IMR-90 (cell line): ENCODE measurements at regions not wholly inside any gene's neighbourhood (a gene's known extent, or its start where the extent isn't known, plus 50 kb on each side); places are given as distances from the start of the nearest gene placed in this dataset.

Experiments
- ATAC-seq: fragments of 200-7000 bp; cut with Tn5 transposase; 2 replicates; pipeline ENCODE4 v1.9.1; 2020; ENCODE audit warnings: low read depth, mild to moderate bottlenecking, moderate library complexity
- BruUV-seq: library from RNA; stranded (reverse); fragments of 400-500 nt; replicated peaks from 2 replicates; lab custom pipeline; 2021; lab: Mats Ljungman, UMichigan
- CTCF ChIA-PET: fragments of 300-600 bp; formaldehyde crosslinking; extraction: SDS; loops from one replicate; lab custom pipeline; 2021; ENCODE audit warnings: antibody characterized with exemption; lab: Yijun Ruan, JAX
- POLR2A ChIA-PET: fragments of 300-600 bp; sonication (Branson Sonifier 250); formaldehyde crosslinking; loops from one replicate; lab custom pipeline; 2022; ENCODE audit warnings: antibody characterized with exemption; ENCODE audit not compliant: unreplicated experiment; lab: Charles Lee
- DNase-seq: peaks from one replicate; pipeline ENCODE4 v3.0.0; 2013
- H2AFZ ChIP-seq: replicated peaks from 2 replicates; pipeline ENCODE3; 2013; ENCODE audit warnings: low read length, mild to moderate bottlenecking; ENCODE audit not compliant: poor library complexity
- H2AK5ac ChIP-seq: 2 replicates; pipeline ENCODE4 v1.6.1; 2013; ENCODE audit warnings: low read depth, low read length, inconsistent platforms
- H2AK9ac ChIP-seq: replicated peaks from 2 replicates; pipeline ENCODE3; 2013; ENCODE audit warnings: mild to moderate bottlenecking, low read depth, low read length, moderate library complexity; ENCODE audit not compliant: poor library complexity
- H2BK120ac ChIP-seq: 2 replicates; pipeline ENCODE4 v1.6.1; 2013; ENCODE audit warnings: low read depth, low read length, inconsistent platforms
- H2BK15ac ChIP-seq: 3 replicates; pipeline ENCODE4 v1.6.1; 2013; ENCODE audit warnings: low read depth, low read length, inconsistent platforms
- H2BK20ac ChIP-seq: 2 replicates; pipeline ENCODE4 v1.6.1; 2013; ENCODE audit warnings: low read depth, mild to moderate bottlenecking, inconsistent platforms, low read length, moderate library complexity
- H2BK5ac ChIP-seq: 2 replicates; pipeline ENCODE4 v1.6.1; 2013; ENCODE audit warnings: mild to moderate bottlenecking, low read depth, low read length, inconsistent platforms; ENCODE audit not compliant: poor library complexity, severe bottlenecking
- H3K14ac ChIP-seq: replicated peaks from 2 replicates; pipeline ENCODE4 v1.6.1; 2013; ENCODE audit warnings: low read depth, low read length, inconsistent platforms
- H3K18ac ChIP-seq: 2 replicates; pipeline ENCODE4 v1.6.1; 2013; ENCODE audit warnings: low read depth, low read length, control low read depth
- H3K23ac ChIP-seq: 2 replicates; pipeline ENCODE4 v1.6.1; 2013; ENCODE audit warnings: low read depth, low read length, inconsistent platforms
- H3K27ac ChIP-seq: 2 replicates; pipeline ENCODE4 v1.5.1; 2013; ENCODE audit warnings: mild to moderate bottlenecking, control low read depth, low read length; ENCODE audit not compliant: insufficient read depth
- H3K27me3 ChIP-seq: 2 replicates; pipeline ENCODE4 v1.6.1; 2013; ENCODE audit warnings: low read length; ENCODE audit not compliant: control insufficient read depth, insufficient read depth
- H3K36me3 ChIP-seq: 2 replicates; pipeline ENCODE4 v1.6.1; 2013; ENCODE audit warnings: low read length, mixed read lengths; ENCODE audit not compliant: control insufficient read depth, insufficient read depth
- H3K4ac ChIP-seq: 2 replicates; pipeline ENCODE4 v1.6.1; 2013; ENCODE audit warnings: low read depth, low read length, inconsistent platforms
- H3K4me1 ChIP-seq: 2 replicates; pipeline ENCODE4 v1.6.1; 2013; ENCODE audit warnings: low read length, mixed read lengths; ENCODE audit not compliant: control insufficient read depth, insufficient read depth
- H3K4me2 ChIP-seq: 2 replicates; pipeline ENCODE4 v1.6.1; 2013; ENCODE audit warnings: low read depth, mild to moderate bottlenecking, control low read depth, low read length, moderate library complexity
- H3K4me3 ChIP-seq: 2 replicates; pipeline ENCODE4 v1.5.1; 2013; ENCODE audit warnings: low read depth, mild to moderate bottlenecking, control low read depth, low read length, moderate library complexity; ENCODE audit not compliant: insufficient read depth
- H3K56ac ChIP-seq: 2 replicates; pipeline ENCODE4 v1.6.1; 2013; ENCODE audit warnings: low read length, inconsistent platforms; ENCODE audit not compliant: insufficient read depth; ENCODE audit errors: extremely low read depth
- H3K79me1 ChIP-seq, 2 experiments: 2 replicates each; pipeline ENCODE4 v1.6.1; 2013; ENCODE audit warnings: low read length in 2 of 2, inconsistent platforms in 1 of 2, low read depth in 1 of 2
- H3K9ac ChIP-seq: 2 replicates; pipeline ENCODE4 v1.6.1; 2013; ENCODE audit warnings: low read depth, low read length, control low read depth
- H3K9me1 ChIP-seq: 2 replicates; pipeline ENCODE4 v1.6.1; 2013; ENCODE audit warnings: low read length, inconsistent platforms; ENCODE audit not compliant: insufficient read depth
- H3K9me3 ChIP-seq: 2 replicates; pipeline ENCODE4 v1.6.1; 2013; ENCODE audit warnings: low read length; ENCODE audit not compliant: control insufficient read depth, insufficient read depth
- H4K20me1 ChIP-seq: 2 replicates; pipeline ENCODE4 v1.6.1; 2013; ENCODE audit warnings: low read length, inconsistent platforms; ENCODE audit not compliant: insufficient read depth
- H4K5ac ChIP-seq: 2 replicates; pipeline ENCODE4 v1.6.1; 2013; ENCODE audit warnings: mild to moderate bottlenecking, low read depth, low read length, control low read depth
- H4K8ac ChIP-seq, 2 experiments: 2 replicates each; pipeline ENCODE4 v1.6.1; 2013; ENCODE audit warnings: low read depth in 2 of 2, low read length in 2 of 2, control low read depth in 1 of 2, inconsistent platforms in 1 of 2
- H4K91ac ChIP-seq: 2 replicates; pipeline ENCODE4 v1.6.1; 2013; ENCODE audit warnings: low read depth, low read length, inconsistent platforms; ENCODE audit not compliant: insufficient read depth
- CEBPB ChIP-seq: IDR thresholded peaks from 2 replicates; pipeline ENCODE4 v1.6.1; 2012; ENCODE audit warnings: low read depth, low read length, improper control_type of control experiment
- CHD1 ChIP-seq: IDR thresholded peaks from 2 replicates; pipeline ENCODE4 v1.6.1; 2012; ENCODE audit warnings: low read depth, low read length, improper control_type of control experiment
- ELK1 ChIP-seq: fragments of 150-350 bp; IDR thresholded peaks from 2 replicates; pipeline ENCODE4 v1.6.1; 2016; ENCODE audit warnings: low read depth, mild to moderate bottlenecking, low read length, moderate library complexity, borderline replicate concordance
- MAFK ChIP-seq: IDR thresholded peaks from 2 replicates; pipeline ENCODE4 v1.6.1; 2012; ENCODE audit warnings: low read depth, low read length, improper control_type of control experiment
- MAZ ChIP-seq: IDR thresholded peaks from 2 replicates; pipeline ENCODE4 v1.6.1; 2012; ENCODE audit warnings: low read depth, mild to moderate bottlenecking, low read length, improper control_type of control experiment, moderate library complexity, borderline replicate concordance
- NFE2L2 ChIP-seq: fragments of 150-350 bp; IDR thresholded peaks from 2 replicates; pipeline ENCODE4 v1.6.1; 2016; ENCODE audit warnings: low read depth, mild to moderate bottlenecking, low read length
- USF2 ChIP-seq: fragments of 150-350 bp; IDR thresholded peaks from 2 replicates; pipeline ENCODE4 v1.6.1; 2017; ENCODE audit warnings: mild to moderate bottlenecking, antibody characterized with exemption, low read length, low read depth
- dilution Hi-C: fragments of 300-500 bp; cut with HindIII; formaldehyde crosslinking; loops from one replicate; pipeline ENCODE4 v1.14.3; 2018; ENCODE audit warnings: low sequenced_read_pairs; ENCODE audit not compliant: unreplicated experiment
- in situ Hi-C: fragments of 300-500 bp; cut with MboI; formaldehyde crosslinking; loops from 3 replicates; pipeline ENCODE4 v1.14.3; 2019; ENCODE audit warnings: low sequenced_read_pairs, inconsistent platforms, mixed read lengths
- intact Hi-C: fragments of 100-400 bp; cut with micrococcal nuclease; formaldehyde crosslinking; loops from 2 replicates; pipeline ENCODE4 v1.10.0; 2022

- Histone ChIP-seq H3K79me1 (no peaks in the 10 kb centered on the region), H3K14ac (no peak overlapping the region), H2BK15ac (no peak overlapping the region), H2BK20ac (no peak overlapping the region), H3K4me3 (no peak overlapping the region), H2BK5ac (no peak overlapping the region), H2AK5ac (no peak overlapping the region), H3K4me2 (no peak overlapping the region), H2AK9ac (no peak overlapping the region), H3K18ac (no peak overlapping the region), H3K9ac (no peak overlapping the region), H4K91ac (no peak overlapping the region), H4K5ac (no peak overlapping the region), H3K4me1 (no peaks in the 10 kb centered on the region), H2AFZ (no peak overlapping the region), H2BK120ac (no peak overlapping the region), H3K4ac (no peak overlapping the region), H4K8ac (no peak overlapping the region), H3K9me3 (no peaks in the 10 kb centered on the region), H4K20me1 (no peaks in the 10 kb centered on the region), H3K23ac (no peak overlapping the region), H3K27ac (no peak overlapping the region), H3K56ac (no peak overlapping the region), H3K27me3 (no peaks in the 10 kb centered on the region), H3K9me1 (no peaks in the 10 kb centered on the region), H3K36me3 (no peaks in the 10 kb centered on the region)
- POLR2A ChIA-PET, result no interaction called here
- CTCF ChIA-PET, result no interaction called here
- no peak for DNase-seq
- ATAC-seq, result no peak
- TF ChIP-seq ELK1 (no peak), USF2 (no peak), MAZ (no peak), MAFK (no peak), CEBPB (no peak), CHD1 (no peak), NFE2L2 (no peak)
- dilution Hi-C loops (no loop called here), intact Hi-C loops (no loop called here), in situ Hi-C loops (no loop called here)
- BruUV-seq, result no TSS peak
These were observed 708.8 kb upstream of the GRIA3 start for GRCh38 chrX:122475306-122475705.
